GM21717 (cell line): ENCODE measurements at regions not wholly inside any gene's neighbourhood (a gene's known extent, or its start where the extent isn't known, plus 50 kb on each side); places are given as distances from the start of the nearest gene placed in this dataset.

Source experiments
- ATAC-seq: cut with Tn5 transposase; IDR thresholded peaks from one replicate; pipeline ENCODE4 v1.9.1; 2021; ENCODE audit warnings: mild to moderate bottlenecking, moderate library complexity; ENCODE audit not compliant: unreplicated experiment

DNA sequence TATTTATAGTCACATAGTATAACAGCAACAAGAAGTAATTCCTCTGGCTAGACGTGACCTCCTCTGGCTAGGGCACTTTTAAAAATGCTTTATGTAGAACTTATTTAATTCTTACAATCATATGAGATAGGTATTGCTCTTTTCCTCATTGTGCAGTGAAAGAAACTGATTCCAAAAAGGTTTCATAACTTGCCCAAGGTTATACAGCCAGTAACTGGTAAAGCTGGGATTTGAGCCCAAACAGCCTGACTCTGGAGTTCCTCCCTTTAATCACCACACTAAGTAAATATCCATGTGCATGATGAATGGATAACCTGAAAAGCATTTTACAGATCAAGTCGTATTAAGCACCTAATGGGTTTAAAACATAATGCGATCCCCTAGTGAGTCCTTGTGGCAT, 214.6 kb downstream of the PRL start:
- ATAC-seq, result no peak

DNA sequence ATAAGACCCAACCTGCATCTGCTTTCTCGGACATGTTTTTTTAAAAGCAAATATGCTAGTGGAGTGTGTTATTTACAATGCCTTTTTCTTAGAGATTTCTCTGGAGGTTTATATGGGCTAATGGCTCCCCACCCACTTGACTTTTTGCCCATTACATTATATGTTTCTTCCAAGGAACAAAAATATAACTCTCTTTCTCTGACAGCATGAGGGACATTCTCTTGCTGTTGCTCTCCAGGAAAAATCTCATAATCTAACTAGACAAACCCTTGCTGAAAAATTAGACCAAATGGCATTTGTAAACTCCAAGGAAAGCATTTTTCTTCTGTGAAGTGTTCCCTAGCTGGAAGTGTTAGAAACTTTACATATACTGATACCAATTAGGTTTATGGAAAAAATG, 213.7 kb downstream of the PRL start:
- no peak for ATAC-seq

DNA sequence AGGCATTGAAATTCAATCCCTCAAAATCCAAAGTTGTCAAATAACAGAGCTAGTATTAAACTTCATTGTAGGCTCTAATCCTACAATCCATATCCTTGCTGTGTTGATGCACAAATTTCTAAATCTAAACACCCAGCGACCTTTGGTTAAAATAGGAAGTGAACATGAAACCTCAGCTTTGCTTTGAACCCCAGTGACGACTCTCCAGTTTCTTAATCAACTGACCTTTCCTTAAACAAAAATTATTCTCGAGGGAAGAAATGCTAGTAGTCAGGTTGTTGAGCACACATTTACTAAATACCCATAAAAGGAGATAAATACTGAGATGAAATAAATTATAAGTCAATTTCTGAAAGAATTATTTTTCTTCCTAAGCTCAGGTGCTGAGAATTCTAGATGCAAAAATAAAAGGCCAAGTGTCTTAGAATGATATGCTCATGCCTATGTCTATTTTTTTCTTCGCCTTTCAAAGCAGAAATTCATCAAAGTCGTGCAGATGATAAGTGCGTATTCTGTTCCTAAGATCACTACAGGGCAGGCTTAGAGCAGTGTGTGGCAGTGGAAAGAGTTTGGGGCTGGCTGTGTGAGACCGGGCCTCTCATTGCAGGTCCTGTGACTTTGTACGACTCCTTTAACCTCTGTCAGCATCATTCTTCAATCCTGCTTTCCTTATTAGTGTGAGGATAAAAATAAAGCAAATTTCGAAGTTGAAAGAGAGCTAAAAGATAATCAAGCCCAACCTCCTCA, 208.7 kb downstream of the PRL start:
- no peak for ATAC-seq

DNA sequence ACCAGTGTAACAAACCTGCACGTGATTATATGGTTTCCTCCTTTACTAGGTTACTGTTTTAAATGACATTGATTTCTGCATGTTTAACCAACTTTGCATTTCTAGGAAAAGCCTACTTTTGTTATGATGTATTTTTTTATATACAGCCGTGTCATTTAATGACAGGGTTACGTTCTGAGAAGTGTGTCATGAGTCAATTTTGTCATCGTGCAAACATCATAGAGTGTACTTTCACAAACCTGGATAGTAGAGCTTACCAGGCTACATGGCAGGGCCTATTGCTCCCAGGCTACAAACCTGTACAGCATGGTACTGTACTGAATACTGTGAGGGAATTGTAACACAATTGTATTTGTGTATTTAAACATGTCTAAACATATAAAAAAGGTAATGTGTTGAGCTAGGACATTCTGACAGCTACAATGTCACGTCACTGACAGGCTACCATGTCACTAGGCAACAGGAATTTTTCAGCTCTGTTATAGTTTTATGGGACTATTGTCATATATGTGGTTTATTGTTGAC, 205.3 kb downstream of the PRL start:
- no peak for ATAC-seq

DNA sequence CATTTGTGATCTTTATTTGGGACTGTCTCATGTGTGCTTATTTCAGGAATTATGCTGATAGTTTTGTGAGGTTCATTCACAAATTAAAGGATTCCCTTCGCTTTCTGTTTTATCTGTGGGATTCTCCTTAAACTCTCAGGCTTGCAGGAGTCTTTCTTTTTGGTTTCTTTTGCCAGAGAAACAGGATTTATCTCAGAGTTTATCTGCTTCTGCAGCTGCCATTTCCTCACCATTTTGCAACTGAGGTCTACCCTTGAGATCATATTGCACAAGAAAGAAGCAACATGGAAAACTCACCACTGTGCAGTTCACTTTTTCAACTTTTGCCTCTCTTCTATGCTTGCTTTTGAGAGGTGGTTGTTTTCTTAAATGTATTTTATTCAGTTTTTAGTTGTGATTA, 201.0 kb downstream of the PRL start:
- ATAC-seq, result no peak

DNA sequence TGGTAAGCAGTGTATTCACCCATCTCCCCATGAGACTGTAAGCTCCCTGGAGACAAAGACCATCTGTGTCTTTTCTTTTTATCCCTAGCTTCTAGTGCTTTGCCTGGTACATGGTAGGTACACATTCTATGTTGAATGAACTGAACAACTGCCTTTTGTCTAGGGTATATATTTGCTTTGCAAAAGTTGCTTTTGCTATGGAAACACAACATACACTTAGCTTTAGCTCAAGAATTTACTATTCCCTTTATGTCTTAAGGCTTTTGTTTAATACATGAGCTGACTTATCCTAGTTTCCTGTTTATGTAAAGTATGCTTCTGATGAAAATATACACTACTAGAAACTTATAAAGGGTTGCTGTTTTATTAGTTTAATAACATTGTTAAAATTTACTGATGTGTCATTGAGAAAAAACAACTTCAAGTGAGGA, 198.2 kb downstream of the PRL start:
- no peak for ATAC-seq

DNA sequence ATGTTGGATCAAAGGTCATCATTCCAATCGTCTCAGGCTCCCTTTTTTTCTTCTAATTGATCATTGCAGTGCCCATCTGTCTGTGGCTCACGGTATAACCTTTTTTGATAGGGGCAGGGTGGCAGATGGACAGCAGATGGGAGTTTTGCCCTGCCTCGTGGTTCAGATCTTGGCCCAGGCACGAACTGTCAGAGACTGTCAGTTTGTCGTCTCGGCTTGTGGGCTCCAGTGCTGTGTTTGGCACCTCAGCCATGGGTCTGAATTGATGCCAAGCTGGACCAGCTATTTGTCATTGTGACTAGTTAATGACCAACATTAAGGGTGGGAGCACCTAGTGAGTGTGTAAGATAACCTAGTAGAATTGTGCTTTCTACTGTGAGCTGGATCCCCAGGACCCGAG, 197.6 kb downstream of the PRL start:
- ATAC-seq, result no peak

DNA sequence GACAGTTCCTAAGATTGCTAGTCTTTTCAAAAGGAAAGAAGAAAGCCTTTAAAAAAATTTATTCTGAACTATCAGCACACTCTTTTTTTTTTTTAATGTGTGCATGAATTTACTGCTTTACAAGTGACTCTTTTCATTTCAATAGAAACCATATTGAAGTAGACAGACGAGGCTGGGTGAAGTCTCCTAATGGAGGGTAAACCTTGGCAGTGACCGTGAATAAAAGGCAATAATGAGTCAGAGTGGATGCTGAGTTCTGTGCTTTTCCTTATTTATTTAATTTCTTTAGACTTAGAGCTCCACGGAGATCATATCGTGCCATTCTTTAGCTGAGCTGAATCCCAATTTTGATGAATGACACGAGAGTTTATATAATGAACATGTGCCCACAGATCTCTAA, 196.9 kb downstream of the PRL start:
- no peak for ATAC-seq

DNA sequence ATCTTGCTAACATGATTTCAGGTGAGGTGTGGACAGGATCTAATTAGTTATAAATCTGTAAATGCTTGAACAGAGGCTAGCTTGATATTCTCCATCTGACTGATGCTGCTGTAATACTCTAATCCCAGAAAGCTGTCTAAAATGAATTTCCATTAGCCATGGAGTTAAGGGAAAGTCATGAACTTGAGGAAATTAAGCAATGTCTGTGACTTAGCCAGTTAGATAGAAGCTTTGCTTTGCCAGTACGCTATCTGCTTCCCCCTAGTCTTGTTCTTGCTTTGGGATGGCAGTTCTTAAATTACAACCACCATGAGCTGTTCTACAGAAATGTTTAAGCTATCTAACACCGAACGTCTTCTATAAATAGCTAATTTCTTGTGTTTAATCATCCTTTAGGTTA, 195.7 kb downstream of the PRL start:
- no peak for ATAC-seq

DNA sequence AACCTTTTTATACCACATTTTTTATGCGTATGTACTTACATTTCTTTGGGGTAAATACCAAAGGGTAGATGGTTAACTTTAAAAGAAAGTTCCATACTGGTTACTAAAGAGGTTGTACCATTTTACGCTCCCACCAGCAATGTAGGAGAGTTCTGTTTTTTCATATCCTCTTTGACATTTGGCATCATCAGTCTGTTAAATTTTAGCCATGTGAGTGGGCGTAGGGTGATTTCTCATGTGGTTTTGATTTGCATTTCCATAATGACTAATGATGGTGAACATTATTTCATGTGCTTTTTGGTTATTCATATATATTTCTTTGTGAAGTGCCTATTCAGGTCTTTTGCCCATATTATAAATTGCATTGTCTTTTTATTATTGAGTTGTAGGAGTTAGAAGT, 194.2 kb downstream of the PRL start:
- peak; percentile 89 for ATAC-seq

DNA sequence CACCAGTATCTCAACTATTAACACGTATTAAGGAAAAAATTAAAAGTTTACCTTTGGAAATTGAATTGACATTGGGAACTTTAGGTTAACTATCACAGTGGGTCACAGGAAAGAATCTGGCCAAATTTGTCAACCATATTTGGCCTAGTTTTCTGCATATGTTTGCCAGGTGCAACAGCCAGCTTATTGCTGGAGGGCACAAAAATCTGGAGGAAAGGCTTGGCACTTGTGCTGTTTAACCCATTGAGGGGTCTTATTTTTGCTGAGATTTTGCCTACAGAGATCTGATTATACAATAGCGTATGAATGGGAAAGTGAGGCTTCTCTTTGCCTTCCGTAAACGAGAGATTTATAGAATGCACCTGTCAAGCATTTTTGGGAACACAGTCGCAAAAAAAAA, 190.4 kb downstream of the PRL start:
- ATAC-seq, result no peak

DNA sequence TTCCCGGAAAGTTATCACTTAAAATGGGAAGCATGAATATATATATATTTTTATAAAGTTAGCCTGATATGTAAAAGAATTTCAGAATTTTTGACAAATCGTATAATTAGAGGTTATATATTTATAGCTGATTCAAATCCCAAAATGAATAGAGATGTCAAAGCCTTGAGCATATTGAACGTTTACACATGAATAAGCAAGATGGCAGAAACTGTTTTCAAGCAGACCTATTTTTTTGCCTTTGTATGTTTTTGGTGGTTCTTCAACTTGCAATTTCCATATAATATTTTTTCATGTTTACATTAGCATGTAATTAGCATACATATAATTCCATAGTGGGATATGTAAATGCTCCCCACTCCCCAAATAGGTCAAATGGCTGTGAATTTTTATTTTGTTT, 189.9 kb downstream of the PRL start:
- ATAC-seq, result no peak

DNA sequence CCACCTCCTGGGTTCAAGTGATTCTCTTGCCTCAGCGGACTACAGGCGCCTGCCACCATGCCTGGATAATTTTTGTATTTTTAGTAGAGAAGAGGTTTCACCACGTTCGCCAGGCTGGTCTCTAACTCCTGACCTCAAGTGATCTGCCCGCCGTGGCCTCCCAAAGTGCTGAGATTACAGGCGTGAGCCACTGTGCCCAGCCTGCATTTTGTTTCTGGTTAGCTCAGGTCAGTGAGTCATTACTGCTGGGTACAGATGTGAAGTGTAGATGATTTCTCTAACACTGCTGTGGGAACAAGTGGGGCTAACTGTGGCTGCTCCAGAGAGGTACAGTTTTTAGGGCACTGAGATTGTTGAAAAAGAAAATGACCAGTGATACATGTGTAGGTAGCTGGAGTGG, 188.6 kb downstream of the PRL start:
- ATAC-seq, result no peak

DNA sequence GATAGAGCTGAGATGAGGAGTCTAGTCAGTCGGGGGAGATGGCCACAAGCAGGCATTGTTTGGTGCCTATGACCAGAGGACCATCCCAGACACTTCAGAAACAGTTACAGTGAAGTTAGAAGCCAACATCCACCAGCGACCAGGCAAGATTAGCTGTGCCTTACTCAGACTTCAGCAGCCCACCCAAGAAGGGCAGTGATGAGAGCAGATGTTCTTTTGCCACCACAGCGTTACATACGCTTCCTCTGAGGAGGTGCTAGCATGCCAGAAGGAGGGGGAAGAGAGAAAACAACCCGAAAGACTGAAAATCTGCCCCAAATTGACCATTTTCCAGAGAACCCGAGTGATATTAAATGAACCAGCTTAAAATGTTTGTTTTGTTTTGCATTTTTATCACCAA, 186.8 kb downstream of the PRL start:
- ATAC-seq, result no peak

DNA sequence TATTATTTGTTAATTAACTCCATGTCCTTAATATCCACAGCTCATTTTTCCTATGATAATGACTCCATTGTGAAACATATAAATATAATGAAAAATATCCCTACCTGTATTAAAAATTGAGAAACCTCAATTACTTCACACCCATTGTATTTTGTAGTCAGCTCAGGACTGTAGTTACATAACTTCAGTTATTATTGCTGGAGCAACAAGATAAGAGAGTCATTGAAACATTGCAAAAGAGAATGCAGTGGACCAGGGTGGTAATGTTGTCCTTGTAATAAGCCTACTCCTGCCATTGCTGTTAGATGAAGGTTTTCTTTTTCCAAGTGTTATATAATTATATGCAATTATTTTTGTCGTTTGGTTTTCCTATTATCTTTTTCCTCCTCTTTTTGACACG, 184.4 kb downstream of the PRL start:
- no peak for ATAC-seq

DNA sequence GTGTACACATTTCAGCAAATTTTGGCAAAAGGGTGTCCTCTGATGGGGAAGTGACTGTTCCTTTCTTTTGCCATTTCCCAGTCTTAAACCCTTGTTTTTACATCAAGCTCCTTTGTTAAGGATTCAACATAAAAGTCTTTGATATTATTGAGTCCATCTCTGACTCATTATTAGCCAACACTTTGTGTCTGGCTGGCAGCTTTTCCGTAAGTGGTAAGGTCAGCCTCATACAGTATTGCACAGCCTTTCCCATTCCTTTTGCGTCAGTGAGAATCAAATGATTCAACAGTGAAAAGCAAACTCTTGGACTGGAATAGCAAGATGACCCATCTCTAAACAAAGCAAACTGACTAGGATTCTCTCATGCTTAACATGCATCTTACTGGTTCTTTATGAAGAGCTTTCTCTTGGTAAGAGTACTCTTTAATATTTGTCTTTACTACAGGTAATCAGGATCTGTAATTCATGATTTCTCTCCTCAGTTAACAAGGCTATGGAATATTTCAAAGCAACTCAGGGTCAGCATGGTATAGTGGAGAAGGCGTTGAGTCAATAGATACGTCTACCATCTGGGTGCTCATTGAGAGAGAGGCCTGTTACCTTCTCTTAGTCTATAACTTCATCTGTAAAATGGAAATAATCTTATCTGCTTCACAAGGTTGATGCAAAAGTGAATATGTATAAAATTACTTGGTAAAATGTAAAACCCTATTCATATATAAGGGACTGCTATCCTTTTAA, 183.6 kb downstream of the PRL start:
- no peak for ATAC-seq

DNA sequence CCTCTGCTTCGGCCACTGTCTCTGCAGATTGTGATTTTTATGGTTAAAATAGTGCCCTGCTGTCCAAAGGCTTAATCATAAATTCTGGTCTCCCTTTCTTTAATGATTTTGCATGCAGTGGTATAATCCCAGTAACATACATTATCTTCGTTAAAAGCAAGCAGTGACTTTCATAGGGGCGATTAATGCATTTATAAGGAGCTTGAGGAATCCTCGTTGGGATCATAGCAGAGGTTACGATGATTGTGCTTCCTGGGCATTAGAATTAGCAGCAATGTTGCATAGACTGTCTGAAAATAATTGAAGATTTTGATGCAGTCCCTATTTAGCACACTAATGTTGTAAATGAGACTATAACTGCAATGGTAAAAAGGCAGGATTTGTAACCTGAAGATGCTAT, 181.3 kb downstream of the PRL start:
- ATAC-seq, result no peak

DNA sequence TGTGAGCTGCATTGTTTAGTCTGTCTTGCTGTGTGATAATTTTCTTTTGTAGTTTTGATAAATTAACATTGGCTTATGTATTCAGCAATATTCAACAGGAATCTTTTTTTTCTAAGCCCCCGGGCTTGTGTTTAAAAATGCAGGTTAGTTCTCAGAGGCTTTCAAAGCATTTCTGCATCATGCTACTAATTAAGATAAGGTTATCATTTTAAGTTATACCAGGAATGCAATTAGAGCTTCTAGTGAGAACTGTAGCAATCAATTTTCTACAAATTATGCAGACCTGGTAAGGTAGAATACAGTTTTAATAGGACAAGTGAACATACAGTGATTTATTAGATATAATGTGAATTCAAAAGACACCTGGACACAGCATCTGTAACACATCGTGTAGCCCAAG, 179.2 kb downstream of the PRL start:
- ATAC-seq, result no peak

DNA sequence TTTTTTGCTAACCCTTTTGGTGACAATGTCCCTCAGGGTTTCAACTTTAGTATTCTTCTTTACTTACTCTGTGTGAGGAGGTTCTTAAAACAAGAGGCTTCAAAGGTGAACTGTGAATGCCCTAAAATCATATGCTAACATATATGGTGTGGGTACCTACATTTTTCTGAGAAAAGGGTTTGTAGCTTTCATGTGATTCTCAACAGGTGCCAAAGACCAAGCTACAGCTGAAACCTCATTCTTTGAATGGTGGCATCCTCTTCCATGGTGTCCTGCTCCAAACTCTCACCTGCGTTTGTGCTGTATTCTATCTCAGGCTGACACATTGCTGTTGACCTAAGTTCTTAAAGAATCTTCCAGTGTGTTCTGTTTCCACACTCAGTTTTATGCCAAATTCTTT, 177.3 kb downstream of the PRL start:
- ATAC-seq, result no peak

DNA sequence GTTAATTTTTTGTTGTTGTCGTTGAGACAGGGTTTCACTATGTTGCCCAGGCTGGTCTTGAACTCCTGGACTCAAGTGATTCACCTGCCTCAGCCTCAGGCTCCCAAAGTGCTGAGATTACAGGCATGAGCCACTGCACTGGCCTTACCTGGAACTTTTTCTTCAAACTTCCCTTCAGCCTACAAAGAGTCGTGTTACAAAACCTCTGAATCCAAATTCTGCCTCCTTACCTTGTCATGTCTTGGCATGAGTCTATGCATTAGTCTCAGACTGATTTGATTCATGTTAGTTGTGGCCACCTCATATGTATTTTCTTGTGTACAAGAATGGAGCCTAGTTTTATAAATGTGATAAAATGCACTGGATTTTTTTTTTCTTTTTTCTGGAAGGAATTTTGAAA, 172.1 kb downstream of the PRL start:
- ATAC-seq, result no peak

DNA sequence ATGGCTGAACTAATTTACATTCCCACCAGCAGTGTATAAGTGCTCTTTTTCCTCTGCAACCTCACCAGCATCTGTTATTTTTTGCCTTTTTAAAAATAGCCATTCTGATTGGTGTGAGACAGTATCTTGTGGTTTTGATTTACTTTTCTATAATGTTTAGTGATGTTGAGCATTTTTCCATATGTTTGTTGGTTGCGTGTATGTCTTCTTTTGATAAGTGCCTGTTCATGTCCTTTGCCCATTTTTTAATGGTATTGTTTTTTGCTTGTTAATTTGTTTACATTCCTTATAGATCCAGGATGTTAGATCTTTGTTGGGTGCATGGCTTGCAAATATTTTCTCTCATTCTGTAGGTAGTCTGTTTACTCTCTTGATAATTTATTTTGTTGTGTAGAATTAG, 169.9 kb downstream of the PRL start:
- no peak for ATAC-seq

DNA sequence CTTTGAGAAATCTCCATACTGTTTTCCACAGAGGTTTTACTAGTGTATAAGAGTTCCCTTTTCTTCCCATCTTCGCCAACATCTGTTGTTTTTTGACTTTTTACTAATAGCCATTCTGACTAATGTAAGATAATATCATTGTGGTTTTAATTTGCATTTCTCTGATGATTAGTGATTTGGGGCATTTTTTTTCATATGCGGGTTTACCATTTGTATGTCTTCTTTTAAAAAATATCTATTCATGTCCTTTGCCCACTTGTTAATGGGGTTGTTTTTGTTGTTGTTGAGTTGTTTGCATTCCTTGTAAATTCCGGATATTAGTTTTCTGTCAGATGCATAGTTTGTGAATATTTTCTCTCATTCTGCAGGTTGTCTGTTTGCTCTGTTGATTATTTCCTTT, 167.1 kb downstream of the PRL start:
- ATAC-seq, result no peak
